Ascending aorta (tissue), 2 donors: ENCODE measurements at regions not wholly inside any gene's neighbourhood (a gene's known extent, or its start where the extent isn't known, plus 50 kb on each side); places are given as distances from the start of the nearest gene placed in this dataset.

ENCODE experiments used
- DNase-seq, 2 donors: peaks; one replicate each; pipeline ENCODE4 v3.0.0-alpha.2; 2019; ENCODE audit warnings: low spot score in 2 of 2
- H3K27ac ChIP-seq, 2 donors: fragments of 200-600 bp; sonication (generic); one replicate each; pipeline ENCODE4 v1.5.1; 2016 to 2017; ENCODE audit warnings: mild to moderate bottlenecking in 1 of 2
- H3K27me3 ChIP-seq: fragments of 200-600 bp; sonication (generic); one replicate; pipeline ENCODE4 v1.5.1; 2017
- H3K36me3 ChIP-seq, 2 donors: fragments of 200-600 bp; sonication (generic); one replicate each; pipeline ENCODE4 v1.5.1; 2016
- H3K4me1 ChIP-seq, 2 donors: fragments of 200-600 bp; sonication (generic); one replicate each; pipeline ENCODE4 v1.5.1; 2016 to 2017; ENCODE audit warnings: mild to moderate bottlenecking in 1 of 2
- H3K4me3 ChIP-seq, 2 donors: fragments of 200-600 bp; sonication (generic); one replicate each; pipeline ENCODE4 v1.5.1; 2016 to 2017; ENCODE audit warnings: mild to moderate bottlenecking in 1 of 2
- H3K9me3 ChIP-seq, 2 donors: fragments of 200-600 bp; sonication (generic); one replicate each; pipeline ENCODE4 v1.5.1; 2016
- intact Hi-C: fragments of 100-400 bp; cut with DNase I; formaldehyde crosslinking; loops from one replicate; pipeline ENCODE4 v1.15.1; 2023
- TF ChIP-seq, protein P1 (sequence below), 3 experiments: fragments of 200-600 bp in 2 of 3; fragments of 450-650 bp in 1 of 3; sonication (generic) in 2 of 3; IDR thresholded peaks; one replicate each; pipeline ENCODE4 v1.5.1; 2016 to 2019; ENCODE audit warnings: antibody characterized with exemption in 3 of 3, mild to moderate bottlenecking in 1 of 3, moderate library complexity in 1 of 3

DNA sequence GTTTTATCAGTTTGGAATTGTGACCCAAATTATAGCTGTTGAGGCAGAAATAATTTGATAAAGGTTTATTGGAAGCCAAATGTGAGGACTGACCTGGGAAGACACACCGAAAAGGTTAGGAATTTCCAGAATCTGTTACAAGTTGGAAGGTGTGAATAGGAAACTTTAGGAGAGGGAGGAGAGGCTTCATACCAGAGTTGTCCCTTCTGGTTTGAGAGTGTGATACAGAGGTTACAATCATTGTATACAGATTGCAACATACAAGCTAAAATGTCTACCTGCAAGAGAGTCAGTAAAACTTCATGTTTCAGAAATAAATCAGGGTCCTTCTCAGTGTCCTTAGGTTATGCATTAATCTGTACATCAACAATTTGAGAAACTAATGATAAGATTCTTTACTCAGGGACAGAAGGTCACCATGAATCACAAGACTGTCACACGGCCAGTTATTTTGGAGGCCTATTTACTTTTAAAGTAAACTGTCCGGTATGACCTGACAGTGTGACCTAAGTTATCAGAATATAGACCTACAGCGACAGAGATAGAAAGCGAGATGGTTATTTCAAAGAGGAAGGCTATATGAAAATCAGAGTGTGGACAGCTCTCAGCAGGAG lies 204.9 kb upstream of the CTNND2 start:
- Histone ChIP-seq H3K4me3 (no peak overlapping the region), H3K27me3 (no peaks in the 10 kb centered on the region), H3K27ac (no peak overlapping the region), H3K4me1 (no peaks in the 10 kb centered on the region), H3K9me3 (no peaks in the 10 kb centered on the region), H3K36me3 (no peaks in the 10 kb centered on the region)
- DNase-seq: no peak
- TF ChIP-seq, protein P1, sequence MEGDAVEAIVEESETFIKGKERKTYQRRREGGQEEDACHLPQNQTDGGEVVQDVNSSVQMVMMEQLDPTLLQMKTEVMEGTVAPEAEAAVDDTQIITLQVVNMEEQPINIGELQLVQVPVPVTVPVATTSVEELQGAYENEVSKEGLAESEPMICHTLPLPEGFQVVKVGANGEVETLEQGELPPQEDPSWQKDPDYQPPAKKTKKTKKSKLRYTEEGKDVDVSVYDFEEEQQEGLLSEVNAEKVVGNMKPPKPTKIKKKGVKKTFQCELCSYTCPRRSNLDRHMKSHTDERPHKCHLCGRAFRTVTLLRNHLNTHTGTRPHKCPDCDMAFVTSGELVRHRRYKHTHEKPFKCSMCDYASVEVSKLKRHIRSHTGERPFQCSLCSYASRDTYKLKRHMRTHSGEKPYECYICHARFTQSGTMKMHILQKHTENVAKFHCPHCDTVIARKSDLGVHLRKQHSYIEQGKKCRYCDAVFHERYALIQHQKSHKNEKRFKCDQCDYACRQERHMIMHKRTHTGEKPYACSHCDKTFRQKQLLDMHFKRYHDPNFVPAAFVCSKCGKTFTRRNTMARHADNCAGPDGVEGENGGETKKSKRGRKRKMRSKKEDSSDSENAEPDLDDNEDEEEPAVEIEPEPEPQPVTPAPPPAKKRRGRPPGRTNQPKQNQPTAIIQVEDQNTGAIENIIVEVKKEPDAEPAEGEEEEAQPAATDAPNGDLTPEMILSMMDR (IDR thresholded peaks at IDR 0.05): no peak
- intact Hi-C loops: no loop called here

DNA sequence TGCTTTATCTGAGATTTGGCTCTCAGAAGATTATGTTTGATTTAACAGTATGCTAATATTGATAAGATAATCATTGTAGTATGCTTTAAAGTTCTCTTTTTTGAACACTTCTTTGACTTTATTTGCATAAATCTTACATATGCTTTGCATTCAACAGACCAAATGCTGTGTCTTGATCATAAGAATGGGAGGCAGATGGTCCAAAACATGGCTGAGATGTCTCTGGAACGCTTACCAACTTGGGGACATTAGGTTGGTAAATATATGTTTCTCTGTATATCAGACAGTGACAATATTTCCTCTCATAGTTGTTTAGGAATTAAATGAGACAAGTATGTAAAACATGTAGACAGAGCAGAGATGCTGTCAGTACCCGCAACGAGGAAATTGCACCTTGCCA lies 197.9 kb upstream of the CTNND2 start:
- Histone ChIP-seq H3K4me3 (no peak overlapping the region), H3K9me3 (no peaks in the 10 kb centered on the region), H3K4me1 (no peaks in the 10 kb centered on the region), H3K27me3 (no peaks in the 10 kb centered on the region), H3K36me3 (no peaks in the 10 kb centered on the region), H3K27ac (no peak overlapping the region)
- DNase-seq: no peak
- TF ChIP-seq, protein P1 (IDR thresholded peaks at IDR 0.05): no peak
- intact Hi-C loops: no loop called here

DNA sequence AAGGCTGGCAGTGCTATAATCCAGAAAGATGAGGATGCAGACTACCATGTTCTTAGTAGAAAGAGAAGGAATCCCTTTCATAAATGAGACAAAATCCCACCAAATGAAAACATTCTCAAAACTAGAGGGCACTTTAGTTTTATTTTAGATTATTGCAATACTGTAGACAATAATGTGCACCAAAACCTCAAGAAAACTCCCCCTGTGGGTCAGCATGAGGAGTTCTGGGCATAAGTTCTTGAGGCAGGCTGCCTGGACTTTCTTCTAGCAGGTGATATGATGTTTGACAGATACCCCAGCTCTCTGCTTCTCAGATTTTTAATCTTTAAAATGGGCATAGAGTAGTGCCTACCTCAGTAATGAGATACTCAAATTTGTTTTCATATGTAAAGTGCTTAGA lies 196.3 kb upstream of the CTNND2 start:
- intact Hi-C loops: no loop called here
- DNase-seq: no peak
- TF ChIP-seq, protein P1 (IDR thresholded peaks at IDR 0.05): no peak
- Histone ChIP-seq H3K4me3 (no peak overlapping the region), H3K36me3 (no peaks in the 10 kb centered on the region), H3K27ac (no peak overlapping the region), H3K9me3 (no peaks in the 10 kb centered on the region), H3K27me3 (no peaks in the 10 kb centered on the region), H3K4me1 (no peaks in the 10 kb centered on the region)

DNA sequence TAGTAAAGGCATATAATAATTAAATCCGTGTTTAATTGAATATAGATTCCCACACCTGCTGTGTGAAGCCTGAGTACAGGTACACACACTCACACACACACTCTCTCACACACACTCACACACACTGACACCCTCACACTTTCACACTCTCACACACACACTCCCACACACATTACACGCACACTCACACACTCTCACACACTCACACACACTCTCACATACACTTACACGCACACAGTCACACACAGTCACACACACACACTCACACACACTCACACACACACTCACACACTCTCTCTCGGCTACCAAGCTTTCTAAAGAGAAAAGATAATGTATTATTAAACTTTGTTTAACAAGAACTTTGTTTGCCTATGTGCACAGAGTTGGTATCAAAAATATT lies 195.1 kb upstream of the CTNND2 start:
- Histone ChIP-seq H3K4me3 (no peak overlapping the region), H3K27ac (no peak overlapping the region), H3K27me3 (no peaks in the 10 kb centered on the region), H3K36me3 (no peaks in the 10 kb centered on the region), H3K9me3 (no peaks in the 10 kb centered on the region), H3K4me1 (no peaks in the 10 kb centered on the region)
- no peak for DNase-seq
- intact Hi-C loops: no loop called here
- TF ChIP-seq, protein P1 (IDR thresholded peaks at IDR 0.05): no peak

DNA sequence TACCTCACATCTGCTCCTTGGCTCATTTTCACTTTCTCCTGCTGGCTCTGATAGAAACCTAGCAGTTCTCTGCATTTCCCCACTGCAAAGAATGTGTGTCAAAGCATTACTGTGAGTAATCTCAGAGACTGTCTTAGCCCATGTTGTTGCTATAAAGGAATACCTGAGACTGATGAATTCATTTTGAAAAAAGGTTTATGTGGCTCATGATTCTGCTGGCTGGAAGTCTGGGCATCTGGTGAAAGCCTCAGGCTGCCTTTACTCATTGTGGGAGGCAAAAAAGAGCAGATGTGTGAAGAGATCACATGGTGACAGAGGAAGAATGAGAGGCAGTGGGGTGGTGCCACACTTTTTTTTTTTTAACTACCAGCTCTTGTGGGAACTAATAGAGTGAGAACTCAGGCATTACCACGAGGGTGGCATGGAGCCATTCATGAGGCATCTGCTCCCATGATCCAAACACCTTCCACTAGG lies 191.6 kb upstream of the CTNND2 start:
- no peaks in the 10 kb centered on the region for H3K9me3 ChIP-seq

More for the DNA sequence above, 191.6 kb upstream of the CTNND2 start:
- no peaks in the 10 kb centered on the region for H3K27me3 ChIP-seq
- no peak for DNase-seq
- no peaks in the 10 kb centered on the region for H3K4me1 ChIP-seq
- intact Hi-C loops: no loop called here
- no peaks in the 10 kb centered on the region for H3K36me3 ChIP-seq
- H3K4me3 ChIP-seq: no peak overlapping the region
- TF ChIP-seq, protein P1 (IDR thresholded peaks at IDR 0.05): no peak
- H3K27ac ChIP-seq: no peak overlapping the region
